Smooth muscle cell (in vitro differentiated cells): ENCODE measurements at regions not wholly inside any gene's neighbourhood (a gene's known extent, or its start where the extent isn't known, plus 50 kb on each side); places are given as distances from the start of the nearest gene placed in this dataset.

Experiments
- DNase-seq: peaks from one replicate; lab custom pipeline; 2025; ENCODE audit not compliant: unreplicated experiment; lab: John Stamatoyannopoulos, UW
- H2AFZ ChIP-seq: fragments of 200-600 bp; sonication (generic); 2 replicates; pipeline ENCODE4 v1.6.0; 2016; ENCODE audit warnings: antibody characterized with exemption, low read depth, mild to moderate bottlenecking
- H3F3A ChIP-seq: fragments of 200-600 bp; sonication (generic); 2 replicates; pipeline ENCODE4 v1.6.0; 2017; ENCODE audit warnings: antibody characterized with exemption, low read depth
- H3K27ac ChIP-seq: fragments of 200-600 bp; sonication (generic); 2 replicates; pipeline ENCODE4 v1.5.1; 2016; ENCODE audit warnings: low read depth, mild to moderate bottlenecking
- H3K27me3 ChIP-seq: fragments of 200-600 bp; sonication (generic); 2 replicates; pipeline ENCODE4 v1.6.1; 2016; ENCODE audit warnings: low read depth, mild to moderate bottlenecking
- H3K36me3 ChIP-seq: fragments of 200-600 bp; sonication (generic); 2 replicates; pipeline ENCODE4 v1.5.1; 2016; ENCODE audit warnings: low read depth
- H3K4me1 ChIP-seq: fragments of 200-600 bp; sonication (generic); 2 replicates; pipeline ENCODE4 v1.5.1; 2016; ENCODE audit warnings: low read depth
- H3K4me2 ChIP-seq: fragments of 200-600 bp; sonication (generic); 2 replicates; pipeline ENCODE4 v1.6.0; 2016; ENCODE audit warnings: mild to moderate bottlenecking
- H3K4me3 ChIP-seq: fragments of 200-600 bp; sonication (generic); 2 replicates; pipeline ENCODE4 v1.5.1; 2016; ENCODE audit warnings: mild to moderate bottlenecking
- H3K79me2 ChIP-seq: fragments of 200-600 bp; sonication (generic); 2 replicates; pipeline ENCODE4 v1.6.0; 2016; ENCODE audit warnings: low read depth, mild to moderate bottlenecking
- H3K9ac ChIP-seq: fragments of 200-600 bp; sonication (generic); 2 replicates; pipeline ENCODE4 v1.6.0; 2016; ENCODE audit warnings: low read depth
- H3K9me3 ChIP-seq: fragments of 200-600 bp; sonication (generic); replicated peaks from 2 replicates; pipeline ENCODE4 v1.5.1; 2016; ENCODE audit warnings: low read depth
- H4K20me1 ChIP-seq: fragments of 200-600 bp; sonication (generic); 2 replicates; pipeline ENCODE4 v1.6.0; 2016; ENCODE audit warnings: low read depth
- WGBS: methylation state at CpG from one replicate; pipeline ENCODE4 v1.1.7; 2016; ENCODE audit warnings: low lambda C conversion rate; 5-methylcytosine and 5-hydroxymethylcytosine counted together
- TF ChIP-seq, protein P1 (sequence below): fragments of 200-600 bp; sonication (generic); IDR thresholded peaks from 2 replicates; pipeline ENCODE4 v1.5.1; 2017; ENCODE audit warnings: borderline replicate concordance, mild to moderate bottlenecking, antibody characterized with exemption; ENCODE audit not compliant: insufficient read depth, poor library complexity, severe bottlenecking

DNA sequence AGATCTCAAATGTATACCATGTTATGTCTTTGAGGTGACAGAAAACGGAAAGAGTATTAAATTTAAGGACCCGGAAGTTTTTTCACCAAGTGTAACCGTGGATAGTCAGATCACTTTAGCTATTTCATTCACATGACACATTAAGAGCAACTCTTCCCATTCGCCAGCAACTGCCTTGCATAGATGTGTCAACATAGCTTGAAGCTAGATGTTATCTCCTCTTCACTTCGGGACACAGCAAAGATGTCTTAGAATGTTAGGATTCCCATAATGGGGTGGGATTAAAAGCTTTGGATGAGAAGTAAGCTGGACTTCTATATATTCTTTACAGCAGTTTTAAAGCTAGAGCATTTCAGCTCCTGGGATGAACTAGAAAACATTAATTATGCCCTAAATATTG, 1135.9 kb upstream of the PCDH20 start:
- H4K20me1 ChIP-seq, result no peaks in the 10 kb centered on the region
- H3K79me2 ChIP-seq, result no peaks in the 10 kb centered on the region
- H3K4me2 ChIP-seq, result peak overlapping the region; percentile 81
- peak overlapping the region; percentile 42 for H3K27ac ChIP-seq
- no peaks in the 10 kb centered on the region for H3K4me1 ChIP-seq
- H3K9ac ChIP-seq, result no peak overlapping the region
- H2AFZ ChIP-seq, result peak overlapping the region; percentile 68
- TF ChIP-seq, protein P1, sequence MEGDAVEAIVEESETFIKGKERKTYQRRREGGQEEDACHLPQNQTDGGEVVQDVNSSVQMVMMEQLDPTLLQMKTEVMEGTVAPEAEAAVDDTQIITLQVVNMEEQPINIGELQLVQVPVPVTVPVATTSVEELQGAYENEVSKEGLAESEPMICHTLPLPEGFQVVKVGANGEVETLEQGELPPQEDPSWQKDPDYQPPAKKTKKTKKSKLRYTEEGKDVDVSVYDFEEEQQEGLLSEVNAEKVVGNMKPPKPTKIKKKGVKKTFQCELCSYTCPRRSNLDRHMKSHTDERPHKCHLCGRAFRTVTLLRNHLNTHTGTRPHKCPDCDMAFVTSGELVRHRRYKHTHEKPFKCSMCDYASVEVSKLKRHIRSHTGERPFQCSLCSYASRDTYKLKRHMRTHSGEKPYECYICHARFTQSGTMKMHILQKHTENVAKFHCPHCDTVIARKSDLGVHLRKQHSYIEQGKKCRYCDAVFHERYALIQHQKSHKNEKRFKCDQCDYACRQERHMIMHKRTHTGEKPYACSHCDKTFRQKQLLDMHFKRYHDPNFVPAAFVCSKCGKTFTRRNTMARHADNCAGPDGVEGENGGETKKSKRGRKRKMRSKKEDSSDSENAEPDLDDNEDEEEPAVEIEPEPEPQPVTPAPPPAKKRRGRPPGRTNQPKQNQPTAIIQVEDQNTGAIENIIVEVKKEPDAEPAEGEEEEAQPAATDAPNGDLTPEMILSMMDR, result no peak
- H3K4me3 ChIP-seq, result peak overlapping the region; percentile 17
- no peak for DNase-seq
- no peaks in the 10 kb centered on the region for H3K36me3 ChIP-seq
- H3F3A ChIP-seq, result peaks cover 6% of the 10 kb centered on the region
- 7% methylated on average over 5 of the region's 5 CpGs for WGBS
- no peaks in the 10 kb centered on the region for H3K9me3 ChIP-seq
- H3K27me3 ChIP-seq, result no peaks in the 10 kb centered on the region

GRCh38 chr13:62544928-62545327, 1129.3 kb upstream of the PCDH20 start:
- WGBS, result 91% methylated on average over 4 of the region's 4 CpGs
- no peaks in the 10 kb centered on the region for H3K79me2 ChIP-seq
- no peaks in the 10 kb centered on the region for H3K4me1 ChIP-seq
- H2AFZ ChIP-seq, result no peak overlapping the region
- H4K20me1 ChIP-seq, result no peaks in the 10 kb centered on the region
- H3K4me3 ChIP-seq, result no peak overlapping the region
- H3K4me2 ChIP-seq, result no peak overlapping the region
- H3F3A ChIP-seq, result no peaks in the 10 kb centered on the region
- no peaks in the 10 kb centered on the region for H3K27me3 ChIP-seq
- TF ChIP-seq, protein P1, result no peak
- H3K9ac ChIP-seq, result no peak overlapping the region
- H3K36me3 ChIP-seq, result no peaks in the 10 kb centered on the region
- no peak for DNase-seq
- no peak overlapping the region for H3K27ac ChIP-seq
- no peaks in the 10 kb centered on the region for H3K9me3 ChIP-seq

DNA sequence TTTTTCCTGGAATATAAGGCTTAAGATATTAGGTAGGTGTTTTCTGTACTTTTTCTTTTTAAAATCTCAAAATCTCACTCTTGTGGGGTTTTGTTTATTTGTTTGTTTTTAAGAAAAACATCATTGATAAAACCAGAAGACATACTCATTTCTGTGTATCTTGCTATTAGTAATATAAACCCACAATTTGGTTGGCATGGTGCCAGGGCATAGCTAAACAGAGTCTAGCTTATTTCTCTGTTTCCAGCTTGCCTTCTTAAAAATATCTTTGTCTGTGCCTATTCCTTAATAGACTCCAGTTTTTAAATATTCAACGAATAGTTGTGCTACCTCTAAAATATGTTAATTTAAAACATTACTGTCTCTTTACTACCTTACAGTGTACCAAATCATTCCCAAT, 1121.9 kb upstream of the PCDH20 start:
- Histone ChIP-seq H3K9ac (no peak overlapping the region), H3K27me3 (no peaks in the 10 kb centered on the region), H3K4me3 (no peak overlapping the region), H3F3A (no peaks in the 10 kb centered on the region), H3K27ac (no peak overlapping the region), H3K4me1 (no peaks in the 10 kb centered on the region), H2AFZ (no peak overlapping the region), H3K9me3 (no peaks in the 10 kb centered on the region), H3K4me2 (no peak overlapping the region), H4K20me1 (no peaks in the 10 kb centered on the region), H3K36me3 (no peaks in the 10 kb centered on the region), H3K79me2 (no peaks in the 10 kb centered on the region)
- WGBS, result 97% methylated on average over 1 of the region's 1 CpG
- no peak for DNase-seq
- TF ChIP-seq, protein P1, result no peak

DNA sequence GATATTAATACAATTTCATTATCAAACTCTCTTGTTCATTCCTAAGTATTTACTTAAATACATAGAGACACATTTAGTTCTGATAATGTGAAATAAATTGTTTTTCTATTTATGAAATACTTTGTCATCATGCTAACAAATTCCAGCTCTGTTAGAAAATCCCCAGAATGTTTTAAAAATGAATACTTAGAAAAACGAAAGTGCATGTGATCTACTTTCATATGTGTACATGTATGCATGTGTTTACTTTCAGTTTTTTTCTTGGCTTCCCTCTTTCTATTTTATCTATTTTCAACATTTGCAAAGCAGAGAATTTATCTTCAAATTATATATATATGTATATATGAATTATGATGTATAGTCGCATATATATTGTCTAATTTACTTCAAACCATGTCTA, 1110.0 kb upstream of the PCDH20 start:
- H3F3A ChIP-seq, result no peaks in the 10 kb centered on the region
- no peak overlapping the region for H3K27ac ChIP-seq
- 92% methylated on average over 2 of the region's 2 CpGs for WGBS
- H3K36me3 ChIP-seq, result no peaks in the 10 kb centered on the region
- H3K27me3 ChIP-seq, result no peaks in the 10 kb centered on the region
- no peak overlapping the region for H3K9ac ChIP-seq
- TF ChIP-seq, protein P1, result no peak
- H3K4me3 ChIP-seq, result no peak overlapping the region
- no peak for DNase-seq
- H3K4me1 ChIP-seq, result peaks cover 6% of the 10 kb centered on the region
- H2AFZ ChIP-seq, result no peak overlapping the region
- no peaks in the 10 kb centered on the region for H3K9me3 ChIP-seq
- H3K79me2 ChIP-seq, result no peaks in the 10 kb centered on the region
- no peak overlapping the region for H3K4me2 ChIP-seq
- H4K20me1 ChIP-seq, result no peaks in the 10 kb centered on the region
